GM12878 (cell line): ENCODE measurements at regions not wholly inside any gene's neighbourhood (a gene's known extent, or its start where the extent isn't known, plus 50 kb on each side); places are given as distances from the start of the nearest gene placed in this dataset.

Source experiments
- ATAC-seq: fragments of 200-7000 bp; cut with Tn5 transposase; 3 replicates; pipeline ENCODE4 v1.9.1; 2020; ENCODE audit warnings: mild to moderate bottlenecking, moderate library complexity
- BruUV-seq: library from RNA; stranded (reverse); fragments of 400-500 nt; replicated peaks from 2 replicates; lab custom pipeline; 2021; lab: Mats Ljungman, UMichigan
- CTCF ChIA-PET: fragments of 300-600 bp; sonication (Branson Sonifier 250); formaldehyde crosslinking; extraction: SDS; loops from one replicate; lab custom pipeline; 2021; ENCODE audit warnings: inconsistent platforms; lab: Yijun Ruan, JAX
- POLR2A ChIA-PET: fragments of 350-600 bp; formaldehyde crosslinking; extraction: SDS; loops from one replicate; lab custom pipeline; 2021; ENCODE audit warnings: inconsistent platforms; lab: Charles Lee
- RAD21 ChIA-PET: fragments of 300-600 bp; sonication (Branson Sonifier 250); formaldehyde crosslinking; loops from one replicate; lab custom pipeline; 2023; ENCODE audit warnings: antibody characterized with exemption; ENCODE audit not compliant: unreplicated experiment; lab: Charles Lee
- SMC1A ChIA-PET: fragments of 300-600 bp; sonication (Branson Sonifier 250); formaldehyde crosslinking; loops from one replicate; lab custom pipeline; 2023; ENCODE audit not compliant: unreplicated experiment, uncharacterized antibody; lab: Charles Lee
- DNase-seq: peaks from one replicate; pipeline ENCODE4 v3.0.0-alpha.2; 2011; ENCODE audit warnings: low read depth, low spot score
- FAIRE-seq: peaks from 3 replicates; lab custom pipeline; 2011; peaks lifted over from hg19 to GRCh38; lab: Jason Lieb, UNC
- H2AFZ ChIP-seq: 2 replicates; pipeline ENCODE4 v1.6.0; 2011; ENCODE audit warnings: low read depth, low read length, control low read depth; ENCODE audit not compliant: control insufficient read depth
- H3K27ac ChIP-seq: 2 replicates; pipeline ENCODE4 v1.5.1; 2011; ENCODE audit warnings: control low read depth; ENCODE audit not compliant: control insufficient read depth, insufficient read depth
- H3K27me3 ChIP-seq, 2 experiments: replicated peaks in 1 of 2; 2 replicates each; pipeline versions ENCODE4 v1.6.0 to v1.6.1; 2011; ENCODE audit warnings: low read length in 1 of 2; ENCODE audit not compliant: control insufficient read depth in 2 of 2, insufficient read depth in 2 of 2
- H3K36me3 ChIP-seq, 2 experiments: 2 replicates each; pipeline ENCODE4 v1.5.1; 2011; ENCODE audit warnings: low read length in 1 of 2; ENCODE audit not compliant: control insufficient read depth in 2 of 2, insufficient read depth in 2 of 2
- H3K4me1 ChIP-seq: 2 replicates; pipeline ENCODE4 v1.6.1; 2011; ENCODE audit warnings: mild to moderate bottlenecking, low read length, moderate library complexity, mixed read lengths; ENCODE audit not compliant: control insufficient read depth, insufficient read depth
- H3K4me2 ChIP-seq: 2 replicates; pipeline ENCODE4 v1.6.0; 2011; ENCODE audit warnings: control low read depth; ENCODE audit not compliant: control insufficient read depth, insufficient read depth
- H3K4me3 ChIP-seq: fragments of 200-600 bp; sonication (generic); 2 replicates; pipeline ENCODE4 v1.5.1; 2016
- H3K79me2 ChIP-seq: 2 replicates; pipeline ENCODE4 v1.6.0; 2011; ENCODE audit warnings: low read length; ENCODE audit not compliant: control insufficient read depth, insufficient read depth
- H3K9ac ChIP-seq: 2 replicates; pipeline ENCODE4 v1.8.0; 2011; ENCODE audit warnings: low read length, control low read depth, mixed read lengths; ENCODE audit not compliant: control insufficient read depth, insufficient read depth
- H3K9me3 ChIP-seq: replicated peaks from 3 replicates; pipeline ENCODE4 v1.5.1; 2011; ENCODE audit warnings: mild to moderate bottlenecking, low read length; ENCODE audit not compliant: control insufficient read depth, insufficient read depth
- H4K20me1 ChIP-seq: 2 replicates; pipeline ENCODE4 v1.6.0; 2011; ENCODE audit not compliant: control insufficient read depth, insufficient read depth
- HDAC2 ChIP-seq: fragments of 200-600 bp; sonication (generic); IDR thresholded peaks from 2 replicates; pipeline ENCODE4 v1.6.1; 2017
- IKZF2 ChIP-seq, 2 experiments: fragments of 450-650 bp; IDR thresholded peaks; 2 replicates each; pipeline ENCODE4 v1.6.1; 2017; ENCODE audit warnings: mild to moderate bottlenecking in 2 of 2, moderate library complexity in 2 of 2
- NFXL1 ChIP-seq: fragments of 450-650 bp; IDR thresholded peaks from 2 replicates; pipeline ENCODE4 v1.6.1; 2017; ENCODE audit warnings: antibody characterized with exemption, mild to moderate bottlenecking, borderline replicate concordance
- NFYA ChIP-seq: IDR thresholded peaks from 2 replicates; pipeline ENCODE4 v1.6.1; 2011; ENCODE audit warnings: low read depth, mild to moderate bottlenecking, low read length, improper control_type of control experiment, borderline replicate concordance
- NFYB ChIP-seq: IDR thresholded peaks from 2 replicates; pipeline ENCODE4 v1.6.1; 2011; ENCODE audit warnings: low read depth, mild to moderate bottlenecking, low read length, improper control_type of control experiment, moderate library complexity; ENCODE audit not compliant: insufficient read depth
- NR2C2 ChIP-seq: IDR thresholded peaks from 2 replicates; pipeline ENCODE4 v1.6.1; 2011; ENCODE audit warnings: borderline replicate concordance, low read depth; ENCODE audit not compliant: control insufficient read depth, insufficient read length
- NRF1 ChIP-seq: conservative IDR thresholded peaks from 2 replicates; pipeline ENCODE4 v1.6.1; 2011; ENCODE audit warnings: mild to moderate bottlenecking, low read depth, low read length, improper control_type of control experiment
- RB1 ChIP-seq: fragments of 450-650 bp; formaldehyde crosslinking; IDR thresholded peaks from 2 replicates; pipeline ENCODE4 v1.6.1; 2017; ENCODE audit warnings: mild to moderate bottlenecking, borderline replicate concordance
- SMAD1 ChIP-seq: fragments of 450-650 bp; IDR thresholded peaks from 2 replicates; pipeline ENCODE4 v1.6.1; 2018; ENCODE audit warnings: mild to moderate bottlenecking, low read depth; ENCODE audit not compliant: partially characterized antibody
- SMARCA5 ChIP-seq: fragments of 450-650 bp; IDR thresholded peaks from 2 replicates; pipeline ENCODE4 v1.6.1; 2017; ENCODE audit warnings: mild to moderate bottlenecking
- TCF3 ChIP-seq: IDR thresholded peaks from 2 replicates; pipeline ENCODE4 v1.6.1; 2012; ENCODE audit warnings: low read depth, mild to moderate bottlenecking, low read length, borderline replicate concordance; ENCODE audit not compliant: insufficient read depth
- ZNF274 ChIP-seq: IDR thresholded peaks from one replicate; pipeline ENCODE4 v1.8.0; 2011; ENCODE audit not compliant: insufficient read length, insufficient read depth
- WGBS: methylation state at CpG from one replicate; pipeline ENCODE4 v1.1.6; 2016; ENCODE audit warnings: low lambda C conversion rate; ENCODE audit not compliant: insufficient replicate concordance, insufficient coverage; ENCODE audit errors: missing lambda C conversion rate; 5-methylcytosine and 5-hydroxymethylcytosine counted together
- in situ Hi-C: fragments of 300-500 bp; cut with MboI; formaldehyde crosslinking; loops from 9 replicates; pipeline ENCODE4 v1.14.3; 2018; ENCODE audit warnings: mixed read lengths
- intact Hi-C: fragments of 100-400 bp; cut with micrococcal nuclease; formaldehyde crosslinking; loops from one replicate; pipeline ENCODE4 v1.14.2; 2022; ENCODE audit not compliant: unreplicated experiment
- TF ChIP-seq, protein P1 (sequence below): fragments of 450-650 bp; IDR thresholded peaks from 2 replicates; pipeline ENCODE4 v1.6.1; 2016; ENCODE audit warnings: mild to moderate bottlenecking
- TF ChIP-seq, protein P2 (sequence below): IDR thresholded peaks from 2 replicates; pipeline ENCODE4 v1.6.1; 2012; ENCODE audit warnings: mild to moderate bottlenecking, low read depth, low read length
- TF ChIP-seq, protein P3 (sequence below): fragments of 450-650 bp; formaldehyde crosslinking; IDR thresholded peaks from 2 replicates; pipeline ENCODE4 v1.4.0; 2020; ENCODE audit warnings: mild to moderate bottlenecking, moderate library complexity

GRCh38 chr3:72353236-72354128, 494.8 kb downstream of the SHQ1 start:
- no peak overlapping the region for H3K9ac ChIP-seq
- FAIRE-seq, result no peak
- TF ChIP-seq ZNF274 (no peak), NRF1 (no peak), HDAC2 (no peak), NFYA (no peak), IKZF2 (IDR thresholded peaks at IDR 0.05) (no peak), NFXL1 (no peak), SMAD1 (no peak), RB1 (no peak), TCF3 (no peak), NR2C2 (no peak), SMARCA5 (no peak), NFYB (no peak)
- TF ChIP-seq, protein P1, sequence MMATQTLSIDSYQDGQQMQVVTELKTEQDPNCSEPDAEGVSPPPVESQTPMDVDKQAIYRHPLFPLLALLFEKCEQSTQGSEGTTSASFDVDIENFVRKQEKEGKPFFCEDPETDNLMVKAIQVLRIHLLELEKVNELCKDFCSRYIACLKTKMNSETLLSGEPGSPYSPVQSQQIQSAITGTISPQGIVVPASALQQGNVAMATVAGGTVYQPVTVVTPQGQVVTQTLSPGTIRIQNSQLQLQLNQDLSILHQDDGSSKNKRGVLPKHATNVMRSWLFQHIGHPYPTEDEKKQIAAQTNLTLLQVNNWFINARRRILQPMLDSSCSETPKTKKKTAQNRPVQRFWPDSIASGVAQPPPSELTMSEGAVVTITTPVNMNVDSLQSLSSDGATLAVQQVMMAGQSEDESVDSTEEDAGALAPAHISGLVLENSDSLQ, result no peak
- TF ChIP-seq, protein P2, sequence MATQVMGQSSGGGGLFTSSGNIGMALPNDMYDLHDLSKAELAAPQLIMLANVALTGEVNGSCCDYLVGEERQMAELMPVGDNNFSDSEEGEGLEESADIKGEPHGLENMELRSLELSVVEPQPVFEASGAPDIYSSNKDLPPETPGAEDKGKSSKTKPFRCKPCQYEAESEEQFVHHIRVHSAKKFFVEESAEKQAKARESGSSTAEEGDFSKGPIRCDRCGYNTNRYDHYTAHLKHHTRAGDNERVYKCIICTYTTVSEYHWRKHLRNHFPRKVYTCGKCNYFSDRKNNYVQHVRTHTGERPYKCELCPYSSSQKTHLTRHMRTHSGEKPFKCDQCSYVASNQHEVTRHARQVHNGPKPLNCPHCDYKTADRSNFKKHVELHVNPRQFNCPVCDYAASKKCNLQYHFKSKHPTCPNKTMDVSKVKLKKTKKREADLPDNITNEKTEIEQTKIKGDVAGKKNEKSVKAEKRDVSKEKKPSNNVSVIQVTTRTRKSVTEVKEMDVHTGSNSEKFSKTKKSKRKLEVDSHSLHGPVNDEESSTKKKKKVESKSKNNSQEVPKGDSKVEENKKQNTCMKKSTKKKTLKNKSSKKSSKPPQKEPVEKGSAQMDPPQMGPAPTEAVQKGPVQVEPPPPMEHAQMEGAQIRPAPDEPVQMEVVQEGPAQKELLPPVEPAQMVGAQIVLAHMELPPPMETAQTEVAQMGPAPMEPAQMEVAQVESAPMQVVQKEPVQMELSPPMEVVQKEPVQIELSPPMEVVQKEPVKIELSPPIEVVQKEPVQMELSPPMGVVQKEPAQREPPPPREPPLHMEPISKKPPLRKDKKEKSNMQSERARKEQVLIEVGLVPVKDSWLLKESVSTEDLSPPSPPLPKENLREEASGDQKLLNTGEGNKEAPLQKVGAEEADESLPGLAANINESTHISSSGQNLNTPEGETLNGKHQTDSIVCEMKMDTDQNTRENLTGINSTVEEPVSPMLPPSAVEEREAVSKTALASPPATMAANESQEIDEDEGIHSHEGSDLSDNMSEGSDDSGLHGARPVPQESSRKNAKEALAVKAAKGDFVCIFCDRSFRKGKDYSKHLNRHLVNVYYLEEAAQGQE, result no peak
- TF ChIP-seq, protein P3, sequence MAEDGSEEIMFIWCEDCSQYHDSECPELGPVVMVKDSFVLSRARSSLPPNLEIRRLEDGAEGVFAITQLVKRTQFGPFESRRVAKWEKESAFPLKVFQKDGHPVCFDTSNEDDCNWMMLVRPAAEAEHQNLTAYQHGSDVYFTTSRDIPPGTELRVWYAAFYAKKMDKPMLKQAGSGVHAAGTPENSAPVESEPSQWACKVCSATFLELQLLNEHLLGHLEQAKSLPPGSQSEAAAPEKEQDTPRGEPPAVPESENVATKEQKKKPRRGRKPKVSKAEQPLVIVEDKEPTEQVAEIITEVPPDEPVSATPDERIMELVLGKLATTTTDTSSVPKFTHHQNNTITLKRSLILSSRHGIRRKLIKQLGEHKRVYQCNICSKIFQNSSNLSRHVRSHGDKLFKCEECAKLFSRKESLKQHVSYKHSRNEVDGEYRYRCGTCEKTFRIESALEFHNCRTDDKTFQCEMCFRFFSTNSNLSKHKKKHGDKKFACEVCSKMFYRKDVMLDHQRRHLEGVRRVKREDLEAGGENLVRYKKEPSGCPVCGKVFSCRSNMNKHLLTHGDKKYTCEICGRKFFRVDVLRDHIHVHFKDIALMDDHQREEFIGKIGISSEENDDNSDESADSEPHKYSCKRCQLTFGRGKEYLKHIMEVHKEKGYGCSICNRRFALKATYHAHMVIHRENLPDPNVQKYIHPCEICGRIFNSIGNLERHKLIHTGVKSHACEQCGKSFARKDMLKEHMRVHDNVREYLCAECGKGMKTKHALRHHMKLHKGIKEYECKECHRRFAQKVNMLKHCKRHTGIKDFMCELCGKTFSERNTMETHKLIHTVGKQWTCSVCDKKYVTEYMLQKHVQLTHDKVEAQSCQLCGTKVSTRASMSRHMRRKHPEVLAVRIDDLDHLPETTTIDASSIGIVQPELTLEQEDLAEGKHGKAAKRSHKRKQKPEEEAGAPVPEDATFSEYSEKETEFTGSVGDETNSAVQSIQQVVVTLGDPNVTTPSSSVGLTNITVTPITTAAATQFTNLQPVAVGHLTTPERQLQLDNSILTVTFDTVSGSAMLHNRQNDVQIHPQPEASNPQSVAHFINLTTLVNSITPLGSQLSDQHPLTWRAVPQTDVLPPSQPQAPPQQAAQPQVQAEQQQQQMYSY (CRISPR knock-in tag), result no peak

More at GRCh38 chr3:72353236-72354128, 494.8 kb downstream of the SHQ1 start:
- intact Hi-C loops (no loop called here), in situ Hi-C loops (no loop called here)
- no TSS peak for BruUV-seq
- 62% methylated on average over 18 of the region's 18 CpGs for WGBS
- no peaks in the 10 kb centered on the region for H4K20me1 ChIP-seq
- H3K27me3 ChIP-seq, result no peaks in the 10 kb centered on the region
- no peaks in the 10 kb centered on the region for H3K79me2 ChIP-seq
- peaks cover 2% of the 10 kb centered on the region for H3K4me1 ChIP-seq
- POLR2A ChIA-PET, result no interaction called here
- no peak overlapping the region for H3K4me2 ChIP-seq
- CTCF ChIA-PET, result no interaction called here
- DNase-seq (no peak), ATAC-seq (no peak)
- peaks cover 4% of the 10 kb centered on the region; the same call in 1 of the 3 replicates for H3K9me3 ChIP-seq
- H3K36me3 ChIP-seq, result no peaks in the 10 kb centered on the region
- H3K4me3 ChIP-seq, result no peak overlapping the region
- SMC1A ChIA-PET, result no interaction called here
- RAD21 ChIA-PET, result no interaction called here
- no peak overlapping the region for H3K27ac ChIP-seq
- no peak overlapping the region for H2AFZ ChIP-seq
